ENCODE measurements at regions not wholly inside any gene's neighbourhood (a gene's known extent, or its start where the extent isn't known, plus 50 kb on each side); places are given as distances from the start of the nearest gene placed in this dataset.

DNA sequence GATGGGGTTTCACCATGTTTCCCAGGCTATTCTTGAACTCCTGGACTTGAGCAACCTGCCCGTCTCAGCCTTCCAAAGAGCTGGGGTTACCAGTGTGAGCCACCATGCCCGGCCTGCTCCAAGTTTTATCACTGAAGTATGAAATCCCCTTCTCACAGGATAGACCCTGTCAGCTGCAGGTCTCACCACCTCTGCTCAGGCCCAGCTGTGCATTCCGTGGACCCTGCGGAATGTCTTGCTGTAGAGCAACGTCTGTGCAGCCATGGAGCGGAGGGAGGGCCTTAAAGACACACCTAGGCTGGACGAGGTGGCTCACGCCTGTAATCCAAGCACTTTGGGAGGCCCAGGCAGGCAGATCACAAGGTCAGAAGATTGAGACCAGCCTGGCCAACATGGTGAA lies 625.4 kb downstream of the BRD1 start:
- DNase-seq (ENCODE audit: low spot score) = no peak
- ATAC-seq = no peak
- FAIRE-seq = no peak

More for the DNA sequence above, 625.4 kb downstream of the BRD1 start:
- TF ChIP-seq SP140L (CRISPR knock-in tag; IDR thresholded peaks at IDR 0.05; ENCODE audit: borderline replicate concordance) (no peak), DR1 (CRISPR knock-in tag; IDR thresholded peaks at IDR 0.05) (no peak), RCOR2 (CRISPR knock-in tag; IDR thresholded peaks at IDR 0.05) (no peak), ATF7-NPFF (CRISPR knock-in tag; IDR thresholded peaks at IDR 0.05; ENCODE audit: low read depth) (no peak)
- TF ChIP-seq, protein P1, sequence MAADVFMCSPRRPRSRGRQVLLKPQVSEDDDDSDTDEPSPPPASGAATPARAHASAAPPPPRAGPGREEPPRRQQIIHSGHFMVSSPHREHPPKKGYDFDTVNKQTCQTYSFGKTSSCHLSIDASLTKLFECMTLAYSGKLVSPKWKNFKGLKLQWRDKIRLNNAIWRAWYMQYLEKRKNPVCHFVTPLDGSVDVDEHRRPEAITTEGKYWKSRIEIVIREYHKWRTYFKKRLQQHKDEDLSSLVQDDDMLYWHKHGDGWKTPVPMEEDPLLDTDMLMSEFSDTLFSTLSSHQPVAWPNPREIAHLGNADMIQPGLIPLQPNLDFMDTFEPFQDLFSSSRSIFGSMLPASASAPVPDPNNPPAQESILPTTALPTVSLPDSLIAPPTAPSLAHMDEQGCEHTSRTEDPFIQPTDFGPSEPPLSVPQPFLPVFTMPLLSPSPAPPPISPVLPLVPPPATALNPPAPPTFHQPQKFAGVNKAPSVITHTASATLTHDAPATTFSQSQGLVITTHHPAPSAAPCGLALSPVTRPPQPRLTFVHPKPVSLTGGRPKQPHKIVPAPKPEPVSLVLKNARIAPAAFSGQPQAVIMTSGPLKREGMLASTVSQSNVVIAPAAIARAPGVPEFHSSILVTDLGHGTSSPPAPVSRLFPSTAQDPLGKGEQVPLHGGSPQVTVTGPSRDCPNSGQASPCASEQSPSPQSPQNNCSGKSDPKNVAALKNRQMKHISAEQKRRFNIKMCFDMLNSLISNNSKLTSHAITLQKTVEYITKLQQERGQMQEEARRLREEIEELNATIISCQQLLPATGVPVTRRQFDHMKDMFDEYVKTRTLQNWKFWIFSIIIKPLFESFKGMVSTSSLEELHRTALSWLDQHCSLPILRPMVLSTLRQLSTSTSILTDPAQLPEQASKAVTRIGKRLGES (CRISPR knock-in tag; IDR thresholded peaks at IDR 0.05; ENCODE audit: borderline replicate concordance) = no peak
- TF ChIP-seq, protein P2, sequence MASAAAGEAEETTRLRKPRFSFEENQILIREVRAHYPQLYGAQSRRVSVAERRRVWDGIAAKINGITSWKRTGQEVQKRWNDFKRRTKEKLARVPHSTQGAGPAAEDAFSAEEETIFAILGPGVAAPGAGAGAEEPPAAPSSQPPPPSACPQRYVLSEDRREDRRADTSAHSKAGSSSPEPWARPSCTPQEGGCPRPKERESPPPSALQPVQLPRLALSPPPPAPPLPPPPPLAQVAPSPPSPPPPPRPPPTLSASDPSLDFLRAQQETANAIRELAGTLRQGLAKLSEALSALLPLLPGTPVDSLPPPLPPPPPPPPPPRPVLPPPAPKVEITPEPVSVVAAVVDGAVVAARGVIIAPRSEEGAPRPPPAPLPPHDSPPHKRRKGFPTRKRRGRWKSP (CRISPR knock-in tag; IDR thresholded peaks at IDR 0.05) = no peak
- Histone ChIP-seq H3K27ac (ENCODE audit: extremely low read length, insufficient read depth, low read length) (no peak overlapping the region), H3K27me3 (ENCODE audit: control insufficient read depth in 1 of 2, insufficient read depth in 2 of 2, low read length in 2 of 2) (peaks cover 4 to 22% of the 10 kb centered on the region in 2 experiments; a peak in 3 of 5 replicates), H3K79me2 (ENCODE audit: insufficient read depth, low read length) (no peaks in the 10 kb centered on the region), H3K4me3 (replicated peaks in 1 of 3; ENCODE audit: insufficient read depth in 1 of 3, low read depth in 2 of 3, low read length in 3 of 3) (no peak overlapping the region), H2AFZ (ENCODE audit: low read length) (no peak overlapping the region), H3K36me3 (replicated peaks in 1 of 2; ENCODE audit: control insufficient read depth in 1 of 2, insufficient read depth in 2 of 2, low read length in 2 of 2) (no peaks in the 10 kb centered on the region), H4K20me1 (ENCODE audit: insufficient read depth, low read length) (no peaks in the 10 kb centered on the region), H3K9ac (ENCODE audit: insufficient read depth, low read depth, low read length) (no peak overlapping the region), H3K9me3 (ENCODE audit: low read length) (no peaks in the 10 kb centered on the region), H3K4me2 (ENCODE audit: low read depth, low read length) (no peak overlapping the region), H3K4me1 (ENCODE audit: insufficient read depth, low read length) (no peaks in the 10 kb centered on the region)
- 7% methylated on average over 6 of the region's 8 CpGs for WGBS (ENCODE audit: low lambda C conversion rate)
- no TSS peak for BruUV-seq (replicated peaks)
- intact Hi-C loops (cut with micrococcal nuclease; ENCODE audit: unreplicated experiment) (no loop called here), in situ Hi-C loops (cut with HindIII; ENCODE audit: extremely low pct_ligation_motif_present, low pct_unique_long_range_greater_than_20kb) (no loop called here)
- ChIA-PET POLR2A (no interaction called here), CTCF (ENCODE audit: low intra/inter-chr PET ratio, low total read pairs) (no interaction called here)

Measured in HepG2 (cell line).